Uterus (tissue), 3 donors: ENCODE measurements at regions not wholly inside any gene's neighbourhood (a gene's known extent, or its start where the extent isn't known, plus 50 kb on each side); places are given as distances from the start of the nearest gene placed in this dataset.

Experiments
- DNase-seq, 2 donors: peaks; one replicate each; pipeline ENCODE4 v3.0.0-alpha.2; 2019 to 2020
- H3K27ac ChIP-seq, 2 donors: fragments of 200-600 bp; sonication (generic); 1 replicate in 1 of 2; 2 replicates in 1 of 2; pipeline ENCODE4 v1.5.1; 2016 to 2018
- H3K27me3 ChIP-seq, 2 donors: fragments of 200-600 bp; sonication (generic); one replicate each; pipeline ENCODE4 v1.5.1; 2018 to 2019; ENCODE audit warnings: control low read depth in 1 of 2
- H3K36me3 ChIP-seq, 2 donors: fragments of 200-600 bp; sonication (generic); one replicate each; pipeline ENCODE4 v1.5.1; 2019; ENCODE audit warnings: control low read depth in 1 of 2
- H3K4me1 ChIP-seq, 2 donors: fragments of 200-600 bp; sonication (generic); one replicate each; pipeline ENCODE4 v1.5.1; 2018 to 2019; ENCODE audit warnings: control low read depth in 1 of 2
- H3K4me3 ChIP-seq, 2 donors: fragments of 200-600 bp; sonication (generic); 1 replicate in 1 of 2; 2 replicates in 1 of 2; pipeline ENCODE4 v1.5.1; 2018 to 2019; ENCODE audit warnings: mild to moderate bottlenecking in 1 of 2
- H3K9me3 ChIP-seq, 2 donors: fragments of 200-600 bp; sonication (generic); one replicate each; pipeline ENCODE4 v1.5.1; 2019; ENCODE audit warnings: control low read depth in 1 of 2
- CTCF ChIP-seq, 4 experiments: fragments of 200-600 bp in 2 of 4; fragments of 450-650 bp in 2 of 4; sonication (generic) in 2 of 4; IDR thresholded peaks; one replicate each; pipeline ENCODE4 v1.5.1; 2016 to 2019; ENCODE audit warnings: antibody characterized with exemption in 4 of 4, mild to moderate bottlenecking in 2 of 4, moderate library complexity in 1 of 4
- POLR2A ChIP-seq, 2 donors: fragments of 450-650 bp; IDR thresholded peaks; one replicate each; pipeline ENCODE4 v1.6.1; 2016; ENCODE audit warnings: antibody characterized with exemption in 2 of 2, mild to moderate bottlenecking in 1 of 2, moderate library complexity in 1 of 2
- intact Hi-C: fragments of 100-400 bp; cut with DNase I; formaldehyde crosslinking; loops from one replicate; pipeline ENCODE4 v1.15.1; 2023; ENCODE audit warnings: low total_unique reads
- donor health status: DM: yes; HTN: yes; CAD: no.

GRCh38 chr5:74991522-74991921 is 60.8 kb downstream of the GCNT4 start:
- Histone ChIP-seq H3K27ac (no peak overlapping the region), H3K36me3 (no peaks in the 10 kb centered on the region), H3K9me3 (no peaks in the 10 kb centered on the region), H3K4me1 (no peaks in the 10 kb centered on the region), H3K27me3 (no peaks in the 10 kb centered on the region), H3K4me3 (no peak overlapping the region)
- intact Hi-C loops, result no loop called here
- no peak for DNase-seq
- TF ChIP-seq CTCF (IDR thresholded peaks at IDR 0.05) (no peak), POLR2A (IDR thresholded peaks at IDR 0.05) (no peak)

DNA sequence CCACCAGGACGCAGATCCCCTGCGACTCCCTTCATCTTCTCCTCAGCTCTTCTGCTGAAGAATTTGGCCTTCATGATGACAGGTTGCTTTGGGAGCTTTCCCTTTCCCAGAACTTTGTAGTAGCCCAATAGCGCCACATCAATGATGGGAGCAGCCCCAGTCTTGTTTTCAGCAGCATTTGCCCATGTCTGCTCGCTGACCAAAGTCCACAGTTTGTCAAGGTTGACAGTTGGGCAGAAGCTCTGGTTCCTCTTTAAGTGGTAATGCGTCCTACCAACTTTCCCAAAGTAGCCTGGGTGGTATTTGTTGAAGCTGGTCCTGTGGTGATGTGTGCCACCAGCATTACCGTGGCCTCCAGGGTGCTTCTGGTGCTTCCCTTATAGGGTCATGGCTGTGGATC is 62.2 kb downstream of the GCNT4 start:
- no peak for TF ChIP-seq POLR2A (IDR thresholded peaks at IDR 0.05)
- TF ChIP-seq CTCF (IDR thresholded peaks at IDR 0.05), result no peak
- Histone ChIP-seq H3K9me3 (no peaks in the 10 kb centered on the region), H3K4me1 (no peaks in the 10 kb centered on the region), H3K4me3 (no peak overlapping the region), H3K27me3 (no peaks in the 10 kb centered on the region), H3K36me3 (no peaks in the 10 kb centered on the region), H3K27ac (no peak overlapping the region)
- intact Hi-C loops, result no loop called here
- DNase-seq, result no peak

GRCh38 chr5:74988273-74988983 is 63.9 kb downstream of the GCNT4 start:
- intact Hi-C loops, result no loop called here
- Histone ChIP-seq H3K4me3 (no peak overlapping the region), H3K9me3 (no peaks in the 10 kb centered on the region), H3K36me3 (no peaks in the 10 kb centered on the region), H3K27me3 (no peaks in the 10 kb centered on the region), H3K27ac (no peak overlapping the region), H3K4me1 (no peaks in the 10 kb centered on the region)
- TF ChIP-seq POLR2A (IDR thresholded peaks at IDR 0.05) (no peak), CTCF (IDR thresholded peaks at IDR 0.05) (no peak)
- no peak for DNase-seq

DNA sequence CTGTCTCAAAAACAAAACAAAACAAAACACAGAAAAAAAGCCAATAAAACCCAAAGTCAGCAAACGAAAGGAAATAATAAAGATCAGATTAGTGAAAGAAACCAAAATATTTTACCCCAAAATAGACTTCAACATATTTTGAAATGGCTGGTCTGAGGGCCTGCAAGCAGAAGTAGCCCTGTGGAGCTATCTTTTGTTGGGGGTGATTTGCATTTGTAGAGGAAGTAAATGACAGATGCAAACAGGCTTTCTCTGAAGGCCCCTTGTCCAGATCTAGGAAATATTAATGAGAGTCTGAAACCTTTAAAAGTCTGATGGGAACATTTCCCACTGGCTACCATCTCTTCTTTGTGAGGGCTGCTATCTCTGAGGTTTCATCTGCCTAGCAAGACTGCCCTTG is 74.0 kb downstream of the GCNT4 start:
- Histone ChIP-seq H3K27me3 (no peaks in the 10 kb centered on the region), H3K36me3 (no peaks in the 10 kb centered on the region), H3K4me1 (no peaks in the 10 kb centered on the region), H3K9me3 (no peaks in the 10 kb centered on the region), H3K4me3 (no peak overlapping the region), H3K27ac (no peak overlapping the region)
- no peak for DNase-seq
- TF ChIP-seq POLR2A (IDR thresholded peaks at IDR 0.05), result no peak
- no peak for TF ChIP-seq CTCF (IDR thresholded peaks at IDR 0.05)
- intact Hi-C loops, result no loop called here

DNA sequence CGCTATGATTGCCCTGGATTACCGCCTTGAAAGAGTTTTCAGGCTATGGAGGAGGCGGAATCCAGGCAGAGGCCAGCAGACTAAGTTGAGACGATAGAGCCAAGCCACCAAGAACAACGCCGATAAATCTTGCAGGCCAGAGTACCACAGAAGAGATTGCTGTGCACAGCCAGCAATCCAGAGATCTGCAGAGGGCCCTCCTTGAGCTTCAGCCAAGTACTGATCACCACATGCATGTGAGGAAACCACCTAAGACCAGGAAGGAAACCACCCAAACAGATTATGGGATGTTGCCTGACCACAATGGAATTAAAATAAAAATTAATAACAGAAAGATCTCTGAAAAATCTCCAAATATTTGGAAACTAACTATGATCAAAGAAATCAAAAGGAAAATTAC is 74.9 kb downstream of the GCNT4 start:
- Histone ChIP-seq H3K27ac (no peak overlapping the region), H3K4me3 (no peak overlapping the region), H3K4me1 (no peaks in the 10 kb centered on the region), H3K9me3 (no peaks in the 10 kb centered on the region), H3K27me3 (no peaks in the 10 kb centered on the region), H3K36me3 (no peaks in the 10 kb centered on the region)
- intact Hi-C loops, result no loop called here
- no peak for DNase-seq
- TF ChIP-seq CTCF (IDR thresholded peaks at IDR 0.05), result no peak
- no peak for TF ChIP-seq POLR2A (IDR thresholded peaks at IDR 0.05)
